Dedifferentiated amniotic fluid mesenchymal stem cell (primary cell): ENCODE measurements at regions not wholly inside any gene's neighbourhood (a gene's known extent, or its start where the extent isn't known, plus 50 kb on each side); places are given as distances from the start of the nearest gene placed in this dataset.

ENCODE experiments used
- DNase-seq: peaks from one replicate; pipeline ENCODE4 v3.0.0-alpha.2; 2016; ENCODE audit errors: extremely low spot score

DNA sequence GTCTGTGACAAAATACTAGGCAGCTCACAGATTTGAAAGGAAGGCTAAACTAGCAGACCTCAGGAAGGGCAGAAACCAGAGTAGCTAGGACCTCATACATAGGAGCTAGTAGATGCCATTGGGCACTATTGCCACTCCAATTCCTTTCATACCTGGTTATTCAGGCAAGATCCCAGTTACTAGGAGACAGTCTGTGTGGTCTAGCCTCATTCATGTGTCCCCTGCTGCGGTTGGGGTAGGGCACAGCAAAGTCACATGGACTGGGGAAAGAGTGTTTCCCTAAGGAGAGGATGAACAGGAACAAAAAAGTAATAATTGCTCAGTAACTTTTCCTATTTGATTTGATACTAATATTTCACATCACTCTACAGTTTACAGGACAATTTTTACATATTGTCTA, 204.6 kb upstream of the HEY2 start:
- DNase-seq, result no peak

DNA sequence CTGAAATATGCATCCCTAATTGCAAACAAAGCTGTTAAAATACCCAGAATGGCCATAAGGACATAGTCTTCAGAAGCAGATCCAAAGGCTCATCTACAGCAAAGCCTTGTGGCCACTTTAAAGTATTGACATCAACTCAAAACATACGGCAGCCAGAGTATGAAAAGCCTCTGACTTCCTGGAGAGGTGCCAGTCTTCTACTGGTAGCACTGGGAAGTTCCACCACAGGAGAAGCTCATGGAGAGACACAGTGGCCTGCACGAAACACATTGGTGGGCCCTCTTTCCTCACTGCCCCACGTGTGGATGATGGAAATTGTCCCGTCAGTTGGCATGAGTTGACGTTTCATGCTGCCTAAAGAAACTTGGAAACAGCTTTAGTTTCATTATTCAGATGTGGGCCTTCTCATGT, 202.6 kb upstream of the HEY2 start:
- DNase-seq, result no peak

- DNase-seq, result no peak
These were observed 202.1 kb upstream of the HEY2 start for GRCh38 chr6:125547381-125547780.

GRCh38 chr6:125549202-125549884, 200.1 kb upstream of the HEY2 start:
- no peak for DNase-seq

DNA sequence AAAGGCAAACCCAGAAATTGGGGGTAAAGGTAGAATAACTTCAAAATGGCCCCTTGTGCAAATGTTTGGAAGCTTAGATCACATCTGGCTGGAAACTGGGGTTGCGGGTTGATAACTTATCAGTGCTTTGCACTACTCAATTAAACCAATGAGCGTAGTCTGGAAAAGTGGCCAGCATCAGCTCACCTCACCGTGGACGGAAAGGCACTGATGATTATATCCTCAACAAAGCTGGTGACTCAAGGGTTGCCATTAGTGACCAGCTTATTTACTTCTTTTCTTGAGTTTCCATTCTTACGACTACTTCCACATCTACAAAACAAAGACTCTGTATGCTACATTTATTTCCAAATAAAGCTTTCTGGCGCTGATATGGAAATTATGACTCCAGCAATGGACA, 198.5 kb upstream of the HEY2 start:
- DNase-seq, result no peak

GRCh38 chr6:125552819-125553218, 196.6 kb upstream of the HEY2 start:
- DNase-seq, result no peak

DNA sequence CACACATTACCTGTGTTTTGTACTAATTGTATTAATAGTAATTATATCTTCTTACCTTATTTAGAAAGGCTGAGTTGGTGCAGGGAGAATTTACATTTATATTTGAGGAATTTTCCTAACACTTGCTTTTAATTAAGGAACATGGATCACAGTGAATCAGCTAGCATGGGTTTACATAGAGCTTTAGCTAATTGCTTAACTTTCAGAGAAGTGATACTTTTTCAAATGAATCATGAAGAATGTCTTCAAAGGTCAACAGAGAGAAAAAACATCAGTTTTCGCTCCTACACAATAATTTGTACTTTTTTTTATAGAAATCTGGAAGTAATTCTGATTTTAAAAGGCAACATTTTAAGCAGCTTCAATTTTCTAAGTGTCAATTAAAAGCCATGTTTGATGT, 195.0 kb upstream of the HEY2 start:
- no peak for DNase-seq

DNA sequence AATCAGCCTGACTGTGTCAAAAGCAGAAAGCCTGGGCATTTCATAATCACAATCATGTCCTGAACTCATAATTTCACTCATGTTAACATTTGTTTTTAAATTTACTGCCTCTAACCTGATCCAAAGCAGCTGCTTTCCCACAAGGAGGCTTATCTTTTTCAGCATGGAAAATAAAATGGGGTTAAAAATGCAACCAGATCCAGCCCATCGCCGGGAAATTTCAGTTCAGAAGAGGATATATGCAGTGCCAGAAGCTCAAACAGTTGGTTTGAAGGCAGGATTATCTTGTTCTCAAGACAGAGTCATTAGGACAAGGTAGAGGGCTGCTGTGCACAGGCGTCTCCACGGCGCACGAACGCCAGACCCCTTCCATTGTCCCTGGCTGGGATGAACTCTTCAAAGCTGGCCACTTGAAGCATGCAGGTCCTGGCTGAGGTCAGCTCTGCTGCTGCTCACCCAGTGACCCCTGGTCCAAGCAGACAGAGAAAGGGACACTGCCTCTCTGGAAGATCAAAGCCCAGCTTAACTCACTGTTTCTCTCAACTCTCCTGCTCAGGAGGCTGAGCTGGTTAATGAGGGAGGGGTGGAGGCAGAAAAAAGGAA, 191.1 kb upstream of the HEY2 start:
- DNase-seq, result no peak

DNA sequence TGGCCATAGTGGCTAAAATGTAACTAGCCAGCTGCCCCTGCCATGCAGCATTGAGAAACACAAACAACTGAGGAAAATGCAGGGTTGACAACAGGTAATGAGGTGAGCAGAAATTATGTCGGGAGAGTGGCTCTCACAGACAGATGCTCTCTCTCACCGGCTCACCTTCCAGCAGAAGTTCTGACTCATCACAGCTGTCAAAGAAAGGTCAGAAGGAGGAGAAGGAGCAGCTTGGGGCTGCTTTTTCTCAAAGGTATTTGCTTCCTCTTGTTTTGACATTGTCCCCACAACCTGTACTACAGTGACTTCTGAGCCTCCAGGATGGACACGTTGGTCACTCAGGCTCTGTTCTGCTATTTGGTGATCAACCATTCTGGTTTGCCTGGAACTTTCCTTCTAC, 190.5 kb upstream of the HEY2 start:
- DNase-seq, result no peak

DNA sequence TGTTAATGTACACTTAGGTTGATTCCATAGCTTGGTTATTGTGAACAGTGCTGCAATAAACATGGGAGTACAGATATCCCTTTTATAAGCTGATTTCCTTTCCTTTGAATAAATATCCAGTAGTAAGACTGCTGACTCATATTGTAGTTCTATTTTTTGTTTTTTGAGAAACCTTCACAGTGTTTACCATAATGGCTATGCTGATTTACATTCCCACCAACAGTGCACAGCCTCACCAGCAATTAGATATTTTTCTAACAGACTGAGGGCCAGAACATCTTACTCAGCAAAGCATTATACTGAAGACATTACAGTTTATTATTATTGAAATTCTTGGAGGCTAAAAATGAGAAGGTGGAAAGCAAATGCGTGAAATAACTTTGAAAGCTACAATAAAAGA, 187.3 kb upstream of the HEY2 start:
- no peak for DNase-seq

- DNase-seq, result no peak
These were observed 184.5 kb upstream of the HEY2 start for GRCh38 chr6:125564941-125565340.

- DNase-seq, result no peak
These were observed 182.0 kb upstream of the HEY2 start for GRCh38 chr6:125567407-125567806.

GRCh38 chr6:125568609-125569008, 180.8 kb upstream of the HEY2 start:
- DNase-seq, result no peak

- no peak for DNase-seq
These were observed 178.9 kb upstream of the HEY2 start for GRCh38 chr6:125570526-125570925.

DNA sequence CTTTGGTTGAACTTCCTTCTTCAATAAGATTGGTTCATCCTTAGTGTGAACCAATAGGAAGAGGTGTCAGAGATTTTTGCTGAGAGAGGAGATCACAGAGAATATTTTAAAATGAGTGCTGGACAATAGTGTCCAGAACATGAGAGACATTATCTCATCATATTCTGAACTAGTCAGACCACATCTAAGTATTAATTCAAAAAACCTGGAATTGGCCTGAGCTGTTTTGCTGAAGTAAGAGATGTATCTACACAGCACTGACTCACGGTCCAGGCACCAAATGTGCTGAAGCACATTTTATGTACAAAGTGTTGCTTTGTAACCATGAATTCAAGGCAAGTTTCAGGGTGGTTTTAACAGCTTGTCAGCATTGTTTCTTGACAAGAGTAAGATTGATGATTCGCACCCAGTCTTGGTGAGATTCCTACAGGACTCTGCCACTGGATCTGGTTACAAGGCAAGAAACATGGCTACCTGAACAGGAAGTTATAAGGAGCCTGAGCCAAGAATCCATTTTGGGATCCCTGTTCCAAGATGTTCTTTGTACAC, 178.2 kb upstream of the HEY2 start:
- DNase-seq, result no peak

DNA sequence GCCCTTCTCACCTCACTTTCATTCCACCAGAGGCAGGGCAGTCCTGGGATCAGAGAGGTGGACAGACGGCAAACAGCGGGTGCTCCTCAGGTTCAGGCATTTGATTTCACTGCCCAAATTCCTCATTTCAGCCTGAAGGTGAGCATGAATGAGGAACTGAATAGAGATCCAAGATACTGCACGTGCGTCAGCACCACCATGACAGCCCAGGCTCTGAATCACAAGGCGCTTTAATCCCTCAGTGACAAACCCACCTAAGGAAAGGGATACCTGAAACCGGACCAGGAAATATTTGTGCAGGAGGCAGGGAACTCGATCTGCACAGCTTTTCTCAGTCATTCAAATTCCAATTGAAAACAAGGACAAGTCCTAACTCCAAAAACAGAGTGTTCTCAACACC, 174.8 kb upstream of the HEY2 start:
- DNase-seq, result no peak

- no peak for DNase-seq
These were observed 172.2 kb upstream of the HEY2 start for GRCh38 chr6:125577124-125577662.

DNA sequence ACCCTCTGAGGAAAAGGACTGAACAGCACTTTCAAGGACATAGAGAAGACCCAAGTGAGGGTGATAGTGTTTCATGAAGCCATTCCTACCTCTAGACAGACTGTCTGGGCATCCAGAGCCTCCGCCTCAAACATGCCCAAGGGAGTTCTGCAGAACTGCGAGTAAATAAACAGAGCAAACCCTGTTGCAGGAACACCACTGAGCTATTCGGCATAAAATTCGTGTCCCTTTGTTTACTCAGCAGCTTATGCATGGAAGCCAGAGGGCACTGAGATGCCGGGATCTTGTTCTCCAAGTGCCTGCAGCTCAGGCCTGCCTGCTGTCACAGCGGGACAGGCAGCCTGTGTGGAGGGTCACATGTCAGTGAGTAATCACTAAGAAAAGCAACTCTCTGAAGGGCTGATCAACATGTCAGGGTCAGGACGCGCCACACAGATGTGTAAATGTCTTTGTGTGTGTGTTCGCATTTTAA, 164.9 kb upstream of the HEY2 start:
- DNase-seq, result peak; percentile 42

GRCh38 chr6:125585470-125585869, 164.0 kb upstream of the HEY2 start:
- DNase-seq, result no peak

GRCh38 chr6:125586074-125586473, 163.4 kb upstream of the HEY2 start:
- DNase-seq, result peak; percentile 20

- DNase-seq, result no peak
These were observed 162.8 kb upstream of the HEY2 start for GRCh38 chr6:125586605-125587004.

GRCh38 chr6:125587666-125588632, 161.5 kb upstream of the HEY2 start:
- no peak for DNase-seq
